ENCODE measurements at regions not wholly inside any gene's neighbourhood (a gene's known extent, or its start where the extent isn't known, plus 50 kb on each side); places are given as distances from the start of the nearest gene placed in this dataset.

DNA sequence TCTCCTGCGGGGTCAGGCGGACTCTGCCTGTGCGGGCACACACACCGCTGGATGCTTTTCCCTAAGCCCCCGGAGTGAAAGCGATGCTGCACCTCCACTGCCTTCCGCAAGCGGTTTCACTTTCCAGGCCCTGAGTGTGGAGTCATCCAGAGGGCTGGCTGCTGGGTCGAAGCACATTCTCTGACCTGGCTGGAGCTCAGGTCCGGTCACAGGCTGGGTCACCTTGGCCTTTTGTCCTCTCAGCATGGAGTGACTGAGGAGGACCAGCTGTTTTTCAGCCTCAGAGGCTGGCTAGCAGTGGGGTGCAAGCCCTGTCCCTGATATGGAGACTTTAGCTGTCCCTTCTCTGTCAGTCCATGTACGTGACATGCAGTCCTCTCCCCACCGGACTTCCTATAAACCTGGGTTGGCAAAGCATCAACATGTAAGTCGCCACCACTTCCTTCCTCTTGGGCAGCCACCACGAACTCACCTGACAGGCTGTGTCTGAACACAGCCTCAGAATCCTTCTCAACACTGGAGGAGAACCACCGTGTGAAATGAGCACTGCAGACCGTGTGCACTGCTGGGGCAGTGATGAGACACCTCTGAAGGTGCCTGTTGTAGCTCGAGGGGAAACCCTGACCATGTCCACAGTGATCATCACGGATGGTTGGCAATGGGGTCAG lies 51.3 kb downstream of the GADD45G start:
- DNase-seq: no peak

- no peak for DNase-seq
Observed at GRCh38 chr9:89657295-89657694, 52.5 kb downstream of the GADD45G start.

DNA sequence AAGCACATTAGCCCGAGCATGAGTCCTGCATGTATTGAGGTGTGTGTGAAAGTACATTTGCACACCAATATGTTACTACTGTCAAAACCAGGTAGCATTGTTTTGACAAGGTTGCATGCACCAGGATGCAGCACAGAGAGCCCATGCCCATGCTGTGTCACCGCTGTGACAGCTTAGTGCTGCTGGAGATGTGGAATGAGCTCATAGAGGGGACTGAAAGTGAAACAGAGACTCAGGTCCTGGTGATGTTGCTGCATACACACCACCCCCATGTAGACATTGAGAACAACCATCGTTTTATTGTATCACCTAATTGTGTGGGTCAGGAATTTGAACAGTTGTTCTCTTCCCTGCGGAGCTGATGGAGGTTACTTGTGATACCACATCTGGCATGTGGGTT lies 53.0 kb downstream of the GADD45G start:
- DNase-seq: no peak

DNA sequence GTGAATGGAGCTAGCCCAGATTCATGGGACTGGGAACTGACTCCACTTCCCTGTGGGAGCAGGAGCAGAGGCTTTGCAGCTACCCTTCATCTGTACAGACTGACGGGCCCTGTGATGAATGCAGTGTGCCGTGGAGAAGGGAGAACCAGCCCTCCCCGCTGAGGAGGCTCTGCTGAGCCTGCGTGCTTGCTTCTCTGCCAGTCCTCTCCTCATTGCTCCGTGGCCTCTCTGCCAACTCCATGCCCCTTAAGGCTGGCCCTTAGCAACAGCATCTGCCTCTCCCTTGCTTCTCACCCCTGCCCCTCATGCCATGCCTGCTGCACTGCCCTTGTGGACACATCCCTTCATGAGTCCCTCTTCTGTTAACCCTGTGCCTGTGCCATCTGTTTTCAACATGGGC lies 53.6 kb downstream of the GADD45G start:
- DNase-seq: no peak

- no peak for DNase-seq
Observed at GRCh38 chr9:89658931-89659330, 54.1 kb downstream of the GADD45G start.

GRCh38 chr9:89659473-89659872 lies 54.7 kb downstream of the GADD45G start:
- DNase-seq: no peak

DNA sequence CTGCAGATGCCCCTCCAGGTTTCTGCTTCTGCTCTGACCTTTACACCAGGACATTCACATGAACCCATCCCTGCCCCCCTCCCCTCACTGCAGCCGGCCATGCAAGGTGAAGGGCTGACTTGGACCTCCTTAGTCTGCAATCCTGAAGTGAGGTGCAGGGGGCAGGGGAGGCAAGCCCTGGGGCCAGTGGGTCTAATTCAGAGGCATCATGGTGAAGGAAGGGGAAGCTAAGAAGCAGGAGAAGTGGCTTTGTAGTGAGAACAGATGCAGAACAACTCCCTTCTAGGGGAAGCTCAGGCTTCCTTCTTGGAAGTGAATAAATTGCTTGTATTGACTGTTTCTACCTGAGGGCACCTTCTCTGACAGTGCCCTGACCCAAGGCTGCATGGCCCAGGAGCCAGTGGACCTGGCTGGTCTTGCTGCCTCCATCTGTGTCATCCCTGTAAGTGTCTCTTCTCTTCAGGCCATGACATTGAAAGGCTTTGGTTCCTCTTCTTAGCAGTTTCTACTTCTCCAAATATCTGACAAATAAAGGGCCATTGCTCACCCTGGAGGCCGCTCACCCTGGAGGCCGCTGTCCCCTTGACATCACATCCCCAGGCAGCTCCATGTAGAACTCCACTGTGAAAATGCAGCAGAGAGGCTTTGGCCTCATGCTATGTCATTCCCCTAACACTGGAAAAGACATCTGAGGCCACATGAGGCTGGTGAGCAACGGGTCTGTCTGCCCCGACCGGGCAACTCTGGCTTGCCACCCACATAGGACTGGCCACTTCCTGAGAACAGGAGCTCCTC lies 55.3 kb downstream of the GADD45G start:
- no peak for DNase-seq

DNA sequence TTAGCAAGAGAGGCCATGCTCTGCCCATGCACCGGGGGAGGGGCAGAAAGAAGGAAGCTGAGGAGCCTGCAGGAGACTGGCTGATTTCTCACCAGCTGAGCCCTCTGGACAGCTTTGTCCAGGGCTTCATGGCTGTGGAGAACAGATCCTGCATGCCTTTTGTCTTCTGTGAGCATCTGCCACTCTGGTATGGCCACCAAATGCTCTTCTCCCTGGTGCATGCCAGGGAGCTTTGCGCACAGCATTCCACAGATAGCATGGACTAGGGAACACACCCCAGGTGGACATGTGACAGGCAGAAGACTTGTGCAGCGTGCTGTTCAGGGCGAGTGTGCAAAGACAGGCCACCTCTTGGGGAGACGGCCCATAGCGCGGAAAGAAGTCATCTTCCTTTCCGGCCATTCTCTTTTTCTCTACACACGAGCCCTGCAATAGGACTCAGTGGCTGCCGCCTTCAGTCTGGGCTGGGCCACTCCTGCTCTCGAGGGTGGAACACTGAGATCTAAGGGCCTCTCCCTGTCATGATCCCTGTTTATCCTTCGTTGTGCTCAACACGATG lies 56.7 kb downstream of the GADD45G start:
- peak; percentile 34 for DNase-seq

GRCh38 chr9:89661956-89662717 lies 57.3 kb downstream of the GADD45G start:
- DNase-seq: peak; percentile 94

DNA sequence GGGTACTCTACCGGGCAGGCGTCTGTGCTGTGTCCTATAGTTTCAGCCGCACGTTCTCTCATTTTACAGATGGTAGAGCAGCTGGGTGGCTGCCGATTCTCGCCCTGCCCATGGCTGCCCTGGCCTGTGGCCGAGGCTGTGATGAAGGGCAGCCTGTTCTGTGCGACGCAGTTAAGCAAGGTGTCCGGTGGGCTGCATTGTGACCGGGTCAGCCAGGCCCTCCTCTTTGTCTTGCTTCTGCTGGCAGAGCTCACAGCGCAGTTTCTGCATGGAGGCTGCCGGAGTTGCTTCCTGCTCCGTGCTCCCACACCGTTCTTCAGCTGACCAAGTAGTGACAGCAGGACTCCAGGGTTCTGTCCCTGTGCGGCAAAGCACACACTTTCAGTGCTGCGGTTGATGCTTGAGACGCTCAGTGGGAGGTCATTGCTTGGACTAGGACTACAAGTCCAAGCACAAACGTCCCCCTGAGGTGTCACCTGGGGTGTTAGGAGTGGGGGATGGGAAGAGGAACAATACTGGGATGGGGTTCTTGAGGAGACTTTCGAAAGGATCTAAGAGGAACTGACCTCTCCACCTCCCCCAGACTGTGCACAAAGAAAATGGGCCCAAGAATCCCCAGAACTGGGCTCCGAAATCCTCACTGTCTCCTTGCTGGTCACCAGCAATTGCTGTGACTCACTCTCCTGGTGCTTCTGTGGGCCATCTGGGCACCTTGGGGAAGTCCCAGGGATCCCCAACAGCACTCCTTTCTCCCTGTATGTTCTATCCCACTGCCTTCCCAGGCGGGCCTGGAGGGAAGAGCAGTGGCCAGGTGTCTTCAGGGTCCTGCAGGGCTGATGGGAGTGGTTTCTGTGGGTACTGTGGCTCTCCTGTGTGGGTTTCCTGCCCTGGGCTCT lies 58.2 kb downstream of the GADD45G start:
- DNase-seq: no peak

DNA sequence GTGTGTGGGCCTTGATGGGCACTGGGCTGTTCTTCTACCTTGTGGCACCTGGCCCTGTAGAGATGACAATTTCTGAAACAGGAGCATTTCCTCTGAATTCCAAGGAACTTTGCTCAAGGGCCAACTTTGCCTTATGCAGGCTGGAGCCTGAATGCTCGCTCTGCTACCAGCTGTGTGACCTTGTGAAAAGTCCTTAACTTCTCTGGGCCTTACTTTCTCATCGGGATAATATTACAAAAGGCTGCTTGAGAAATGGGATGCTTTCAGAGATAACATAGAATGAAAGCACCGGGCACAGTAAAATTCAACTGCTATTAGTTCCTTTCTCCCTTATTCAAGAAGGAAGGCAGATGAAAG lies 58.8 kb downstream of the GADD45G start:
- DNase-seq: no peak

DNA sequence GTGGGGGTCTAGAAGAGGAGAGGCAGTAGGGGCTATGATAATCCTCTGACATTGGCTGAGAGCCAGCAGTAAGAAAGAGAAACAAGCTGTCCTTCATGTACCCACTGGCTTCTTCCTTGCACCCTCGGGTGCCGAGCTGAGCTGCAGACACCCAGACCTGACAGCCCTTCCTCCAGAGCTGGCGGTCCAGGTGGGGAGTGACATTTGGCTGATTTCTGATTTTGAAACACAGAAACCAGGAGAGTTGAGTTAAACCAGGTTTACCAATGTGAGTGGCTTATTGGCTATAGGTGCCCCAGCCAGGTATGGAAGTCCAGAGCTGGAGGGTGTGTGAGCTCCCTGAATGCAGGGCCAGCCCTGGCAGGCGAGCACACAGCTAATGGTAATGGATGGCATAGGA lies 59.2 kb downstream of the GADD45G start:
- no peak for DNase-seq

DNA sequence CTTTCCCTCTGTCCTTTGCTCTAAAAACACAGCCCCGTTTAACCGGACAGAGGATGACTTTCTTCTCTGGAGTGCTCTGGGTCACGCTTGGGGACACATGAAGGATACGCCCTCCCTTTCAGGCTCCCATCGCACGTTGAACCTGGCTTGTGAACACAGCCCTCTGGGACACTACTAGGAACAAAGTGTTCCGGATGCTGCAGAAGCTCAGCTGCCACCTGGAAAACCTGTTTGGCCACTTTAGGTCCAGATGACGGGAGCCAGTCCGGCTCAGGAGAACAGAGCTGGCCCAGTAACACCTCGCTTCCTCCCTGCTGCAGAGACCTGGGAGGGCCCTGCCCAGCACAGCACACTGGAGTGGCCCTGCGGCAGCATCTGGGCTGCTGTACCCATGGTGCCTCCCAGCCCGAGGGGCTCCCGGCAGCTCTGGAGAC lies 60.1 kb downstream of the GADD45G start:
- no peak for DNase-seq

GRCh38 chr9:89666364-89666763 lies 61.6 kb downstream of the GADD45G start:
- no peak for DNase-seq

GRCh38 chr9:89666950-89667349 lies 62.1 kb downstream of the GADD45G start:
- DNase-seq: no peak

DNA sequence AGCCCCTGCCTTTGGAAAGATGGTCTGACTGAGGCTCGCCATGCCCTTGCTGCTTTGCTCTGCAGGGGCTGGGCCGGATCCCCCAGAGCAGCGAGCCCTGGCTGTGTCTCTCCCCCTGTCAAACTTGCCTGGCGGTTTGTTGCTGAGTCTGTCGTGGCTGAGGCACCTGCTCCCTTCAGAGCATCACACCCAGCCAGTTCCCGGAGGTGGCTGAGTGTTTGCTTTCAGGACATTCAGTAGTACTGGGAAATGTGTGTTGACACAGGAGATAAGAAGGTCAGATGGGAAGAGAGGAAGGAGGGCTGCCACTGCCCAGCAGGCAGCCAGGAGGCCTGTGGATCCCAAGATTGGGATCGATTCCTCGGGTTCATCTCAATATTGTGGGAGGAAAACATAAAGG lies 62.9 kb downstream of the GADD45G start:
- DNase-seq: no peak

DNA sequence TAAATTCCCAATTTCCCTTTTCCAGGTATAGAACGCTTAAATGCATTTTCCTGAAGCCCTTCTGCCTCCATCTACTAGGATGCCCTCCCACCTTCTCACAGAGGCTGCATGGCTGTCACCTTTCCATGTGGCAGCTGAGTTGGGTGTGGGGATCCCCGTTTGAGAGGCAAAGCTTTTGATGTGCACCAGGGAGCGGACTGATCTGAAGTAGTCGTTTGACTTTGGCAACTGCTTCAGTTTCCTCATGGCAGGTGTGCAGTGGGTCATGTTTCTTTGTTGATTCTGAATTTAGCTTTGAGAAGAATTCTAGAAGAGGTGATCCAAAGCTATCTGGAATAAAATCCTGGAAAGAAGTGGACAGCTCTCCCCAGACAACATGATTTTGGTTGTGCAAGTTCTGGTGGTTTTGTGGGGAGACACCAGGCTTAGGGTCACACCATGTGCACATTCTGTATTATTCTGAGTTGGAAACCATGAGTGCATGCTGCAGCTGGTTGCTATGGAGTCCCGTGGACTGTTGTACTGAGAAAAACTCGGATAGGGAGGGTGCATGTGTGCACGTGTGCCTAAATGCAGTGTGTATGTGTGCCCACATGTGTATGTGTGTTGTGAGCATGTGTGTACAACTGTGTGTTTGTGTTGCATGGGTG lies 63.5 kb downstream of the GADD45G start:
- no peak for DNase-seq

- no peak for DNase-seq
Observed at GRCh38 chr9:89668866-89669246, 64.0 kb downstream of the GADD45G start.

DNA sequence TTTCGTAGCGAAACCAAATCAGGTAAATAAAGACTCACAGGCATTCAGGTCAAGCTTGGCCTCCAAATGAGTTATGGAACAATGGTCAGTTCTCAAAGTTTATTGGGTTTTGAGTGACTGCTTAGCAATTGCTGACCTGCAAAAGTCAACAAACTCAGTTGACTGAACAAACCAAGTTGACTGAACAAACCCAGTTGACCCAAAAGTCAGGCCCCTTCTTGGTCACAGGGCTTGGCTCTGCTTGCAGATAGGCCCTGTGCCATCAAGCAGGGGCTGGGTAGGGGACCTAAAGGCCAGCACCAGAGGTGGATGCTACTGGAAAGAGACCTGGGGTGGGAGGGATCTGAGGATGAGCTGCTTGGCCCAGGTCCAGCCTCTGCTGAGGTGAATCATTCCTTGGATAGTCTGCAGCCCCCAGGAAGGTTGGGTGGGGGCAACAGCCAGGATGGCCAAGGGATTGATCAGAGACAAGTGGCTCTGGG lies 64.6 kb downstream of the GADD45G start:
- no peak for DNase-seq

DNA sequence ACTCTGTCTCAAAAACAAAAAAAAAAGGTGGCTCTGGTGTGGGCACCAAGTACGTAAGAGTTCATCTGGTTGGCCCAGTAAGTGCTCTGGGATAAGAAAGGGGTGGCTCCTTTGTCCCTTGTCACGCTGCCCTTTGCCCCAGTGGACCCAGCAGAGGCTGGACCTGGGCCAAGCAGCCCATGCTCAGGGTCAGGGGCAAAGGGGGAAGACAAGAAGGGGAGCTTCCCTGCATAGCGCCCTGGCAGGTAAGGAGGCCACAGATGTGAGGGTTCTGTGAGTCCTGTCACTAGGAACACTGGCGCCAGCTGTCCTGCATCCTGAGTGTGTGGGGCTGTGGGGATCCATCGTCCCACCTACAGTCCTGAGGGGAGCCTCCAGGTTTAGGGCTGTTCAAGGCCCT lies 65.3 kb downstream of the GADD45G start:
- DNase-seq: no peak

- DNase-seq: no peak
Observed at GRCh38 chr9:89670801-89671434, 66.1 kb downstream of the GADD45G start.
